Activated effector memory CD4-positive, alpha-beta T cell treated with anti-CD3 and anti-CD28 coated beads, Interleukin-2, amount 50 U/mL, for 16 hours (primary cell): ENCODE measurements at regions not wholly inside any gene's neighbourhood (a gene's known extent, or its start where the extent isn't known, plus 50 kb on each side); places are given as distances from the start of the nearest gene placed in this dataset.

Source experiments
- DNase-seq: peaks from one replicate; pipeline ENCODE4 v3.0.0-alpha.2; 2020

GRCh38 chr12:125583071-125583470 is 517.8 kb downstream of the AACS start:
- DNase-seq: no peak

GRCh38 chr12:125586441-125586840 is 521.2 kb downstream of the AACS start:
- no peak for DNase-seq

GRCh38 chr12:125593269-125593668 is 528.0 kb downstream of the AACS start:
- DNase-seq: no peak

GRCh38 chr12:125604976-125605375 is 539.7 kb downstream of the AACS start:
- no peak for DNase-seq

- DNase-seq: no peak
Observed at GRCh38 chr12:125606312-125606711, 541.1 kb downstream of the AACS start.

GRCh38 chr12:125610292-125610691 is 545.1 kb downstream of the AACS start:
- no peak for DNase-seq

GRCh38 chr12:125610971-125611370 is 545.7 kb downstream of the AACS start:
- no peak for DNase-seq

GRCh38 chr12:125614058-125614457 is 548.8 kb downstream of the AACS start:
- DNase-seq: no peak

- no peak for DNase-seq
Observed at GRCh38 chr12:125619723-125620122, 554.5 kb downstream of the AACS start.

GRCh38 chr12:125633686-125634085 is 568.5 kb downstream of the AACS start:
- DNase-seq: no peak

GRCh38 chr12:125634813-125635212 is 569.6 kb downstream of the AACS start:
- DNase-seq: no peak

GRCh38 chr12:125639826-125640225 is 574.6 kb downstream of the AACS start:
- no peak for DNase-seq

GRCh38 chr12:125643055-125643454 is 577.8 kb downstream of the AACS start:
- no peak for DNase-seq

- DNase-seq: no peak
Observed at GRCh38 chr12:125645724-125646123, 580.5 kb downstream of the AACS start.

GRCh38 chr12:125650587-125650986 is 585.4 kb downstream of the AACS start:
- DNase-seq: no peak

- DNase-seq: no peak
Observed at GRCh38 chr12:125651625-125652024, 586.4 kb downstream of the AACS start.

GRCh38 chr12:125652681-125653080 is 587.4 kb downstream of the AACS start:
- no peak for DNase-seq

GRCh38 chr12:125657681-125658080 is 592.4 kb downstream of the AACS start:
- DNase-seq: no peak

- DNase-seq: no peak
Observed at GRCh38 chr12:125674554-125675338, 609.5 kb downstream of the AACS start.

GRCh38 chr12:125676366-125676765 is 611.1 kb downstream of the AACS start:
- DNase-seq: no peak

- no peak for DNase-seq
Observed at GRCh38 chr12:125677829-125678228, 612.6 kb downstream of the AACS start.

- DNase-seq: no peak
Observed at GRCh38 chr12:125678589-125678993, 613.4 kb downstream of the AACS start.

GRCh38 chr12:125683748-125684381 is 618.6 kb downstream of the AACS start:
- DNase-seq: no peak

- DNase-seq: no peak
Observed at GRCh38 chr12:125684968-125685790, 619.9 kb downstream of the AACS start.
